ENCODE measurements at regions not wholly inside any gene's neighbourhood (a gene's known extent, or its start where the extent isn't known, plus 50 kb on each side); places are given as distances from the start of the nearest gene placed in this dataset.

DNA sequence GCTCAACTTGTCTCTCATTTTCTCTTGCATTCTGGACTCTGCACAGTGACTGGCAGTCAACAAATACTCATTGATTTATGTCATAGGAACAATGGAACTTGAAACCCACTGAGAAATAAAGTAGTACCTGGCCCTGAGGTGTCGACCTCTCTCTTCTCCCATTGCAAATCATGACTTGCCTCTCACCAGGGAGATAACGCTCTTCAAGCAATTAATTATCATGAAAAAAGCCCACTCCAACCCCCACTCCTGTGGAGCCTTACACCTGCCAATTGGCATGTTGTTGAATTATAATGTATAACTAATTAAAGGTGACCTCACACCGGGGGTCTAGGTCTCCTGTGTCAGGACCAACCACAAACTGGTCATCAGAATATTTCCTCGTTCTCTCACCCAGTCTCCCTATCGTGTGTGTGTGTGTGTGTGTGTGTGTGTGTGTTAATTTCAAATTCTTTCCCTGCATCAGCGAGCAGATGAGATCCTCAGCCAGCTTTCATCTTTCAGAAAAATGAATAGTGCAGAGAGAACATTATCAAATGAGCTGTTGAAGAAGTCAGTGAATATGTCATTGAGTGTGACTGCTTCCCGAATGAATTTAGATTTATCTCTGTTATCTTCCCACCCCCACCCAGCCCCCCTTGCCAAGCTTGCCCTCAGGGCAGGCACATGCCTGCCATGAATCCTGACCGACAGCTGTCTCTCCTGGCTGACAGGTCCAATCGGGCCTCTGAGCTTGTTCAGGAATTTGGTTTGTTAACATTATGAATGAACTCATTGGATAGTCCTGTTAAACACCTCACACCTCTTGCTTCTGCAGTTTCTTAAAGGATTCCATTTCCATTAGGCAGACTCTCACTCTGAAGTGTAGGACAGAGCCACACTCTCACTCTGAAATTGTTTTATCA is 357.4 kb downstream of the INSC start:
- Histone ChIP-seq H3K4me3 (ENCODE audit: low read length, poor library complexity, severe bottlenecking) (no peak overlapping the region), H3K4me1 (ENCODE audit: insufficient read depth, low read length, poor library complexity, severe bottlenecking) (peaks cover 7% of the 10 kb centered on the region), H3K9me3 (ENCODE audit: insufficient read depth, low read depth, low read length) (no peaks in the 10 kb centered on the region), H3K79me2 (ENCODE audit: insufficient read depth, low read length) (no peaks in the 10 kb centered on the region), H3K9ac (ENCODE audit: low read depth, low read length, poor library complexity, severe bottlenecking) (no peak overlapping the region), H3K27me3 (ENCODE audit: insufficient read depth, low read length, poor library complexity, severe bottlenecking) (no peaks in the 10 kb centered on the region), H3K9me2 (replicated peaks; ENCODE audit: low read depth, low read length) (no peaks in the 10 kb centered on the region), H4K20me1 (ENCODE audit: insufficient read depth, low read length, poor library complexity, severe bottlenecking) (no peaks in the 10 kb centered on the region), H3K4me2 (ENCODE audit: low read depth, low read length, poor library complexity, severe bottlenecking) (no peak overlapping the region), H2AFZ (ENCODE audit: low read length) (no peak overlapping the region), H3F3A (ENCODE audit: low read depth) (no peaks in the 10 kb centered on the region), H3K36me3 (ENCODE audit: insufficient read depth, low read length) (no peaks in the 10 kb centered on the region)
- TF ChIP-seq, protein P1, sequence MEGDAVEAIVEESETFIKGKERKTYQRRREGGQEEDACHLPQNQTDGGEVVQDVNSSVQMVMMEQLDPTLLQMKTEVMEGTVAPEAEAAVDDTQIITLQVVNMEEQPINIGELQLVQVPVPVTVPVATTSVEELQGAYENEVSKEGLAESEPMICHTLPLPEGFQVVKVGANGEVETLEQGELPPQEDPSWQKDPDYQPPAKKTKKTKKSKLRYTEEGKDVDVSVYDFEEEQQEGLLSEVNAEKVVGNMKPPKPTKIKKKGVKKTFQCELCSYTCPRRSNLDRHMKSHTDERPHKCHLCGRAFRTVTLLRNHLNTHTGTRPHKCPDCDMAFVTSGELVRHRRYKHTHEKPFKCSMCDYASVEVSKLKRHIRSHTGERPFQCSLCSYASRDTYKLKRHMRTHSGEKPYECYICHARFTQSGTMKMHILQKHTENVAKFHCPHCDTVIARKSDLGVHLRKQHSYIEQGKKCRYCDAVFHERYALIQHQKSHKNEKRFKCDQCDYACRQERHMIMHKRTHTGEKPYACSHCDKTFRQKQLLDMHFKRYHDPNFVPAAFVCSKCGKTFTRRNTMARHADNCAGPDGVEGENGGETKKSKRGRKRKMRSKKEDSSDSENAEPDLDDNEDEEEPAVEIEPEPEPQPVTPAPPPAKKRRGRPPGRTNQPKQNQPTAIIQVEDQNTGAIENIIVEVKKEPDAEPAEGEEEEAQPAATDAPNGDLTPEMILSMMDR (conservative IDR thresholded peaks at IDR 0.05; ENCODE audit: low read length) = no peak
- no peak for TF ChIP-seq EZH2phosphoT487 (IDR thresholded peaks at IDR 0.05; ENCODE audit: borderline replicate concordance)

DNA sequence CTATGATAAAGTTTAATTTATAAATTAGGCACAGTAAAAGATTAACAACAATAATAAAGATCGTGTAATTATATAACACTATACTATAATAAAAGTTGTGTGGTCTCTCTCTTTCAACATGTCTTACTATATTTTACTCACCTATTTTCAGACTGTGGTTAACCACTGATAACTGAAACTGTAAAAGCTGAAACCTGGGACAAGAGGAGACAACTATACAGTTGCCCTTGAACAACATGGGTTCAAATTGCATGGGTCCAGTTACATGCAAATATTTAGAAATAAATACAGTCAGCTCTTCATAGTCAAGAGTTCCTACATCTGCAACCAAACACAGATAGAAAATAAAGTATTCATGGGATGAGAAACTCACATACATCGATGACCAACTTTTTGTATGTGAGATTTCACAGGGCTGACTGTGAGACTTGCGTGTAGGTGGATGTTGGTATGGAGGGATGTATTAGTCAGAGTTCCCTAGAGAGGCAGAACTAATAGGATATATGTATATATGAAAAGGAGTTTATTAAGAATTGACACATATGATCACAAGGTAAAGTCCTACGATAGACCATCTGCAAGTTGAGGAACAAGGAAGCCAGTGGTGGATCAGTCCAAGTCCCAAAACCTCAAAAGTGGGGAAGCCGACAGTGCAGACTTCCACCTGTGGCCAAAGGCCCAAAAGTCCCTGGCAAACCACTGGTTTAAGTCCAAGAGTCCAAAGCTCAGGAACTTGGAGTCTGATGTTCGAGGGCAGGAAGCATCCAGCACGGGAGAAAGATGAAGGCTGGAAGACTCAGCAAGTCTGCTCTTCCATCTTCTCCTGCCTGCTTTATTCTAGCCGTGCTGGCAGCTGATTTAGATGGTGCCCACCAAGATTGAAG is 359.5 kb downstream of the INSC start:
- H3K36me3 ChIP-seq (ENCODE audit: insufficient read depth, low read length) = no peaks in the 10 kb centered on the region
- H3K27me3 ChIP-seq (ENCODE audit: insufficient read depth, low read length, poor library complexity, severe bottlenecking) = no peaks in the 10 kb centered on the region
- H3K9ac ChIP-seq (ENCODE audit: low read depth, low read length, poor library complexity, severe bottlenecking) = no peak overlapping the region
- TF ChIP-seq EZH2phosphoT487 (IDR thresholded peaks at IDR 0.05; ENCODE audit: borderline replicate concordance) = no peak
- TF ChIP-seq, protein P1 (conservative IDR thresholded peaks at IDR 0.05; ENCODE audit: low read length) = no peak
- peaks cover 7% of the 10 kb centered on the region for H3K4me1 ChIP-seq (ENCODE audit: insufficient read depth, low read length, poor library complexity, severe bottlenecking)
- no peaks in the 10 kb centered on the region for H4K20me1 ChIP-seq (ENCODE audit: insufficient read depth, low read length, poor library complexity, severe bottlenecking)
- no peaks in the 10 kb centered on the region for H3K79me2 ChIP-seq (ENCODE audit: insufficient read depth, low read length)
- no peak overlapping the region for H2AFZ ChIP-seq (ENCODE audit: low read length)
- H3K4me2 ChIP-seq (ENCODE audit: low read depth, low read length, poor library complexity, severe bottlenecking) = peak overlapping the region; percentile 49
- peak overlapping the region; percentile 31 for H3K4me3 ChIP-seq (ENCODE audit: low read length, poor library complexity, severe bottlenecking)
- no peaks in the 10 kb centered on the region for H3F3A ChIP-seq (ENCODE audit: low read depth)
- H3K9me2 ChIP-seq (replicated peaks; ENCODE audit: low read depth, low read length) = no peaks in the 10 kb centered on the region
- no peaks in the 10 kb centered on the region for H3K9me3 ChIP-seq (ENCODE audit: insufficient read depth, low read depth, low read length)

DNA sequence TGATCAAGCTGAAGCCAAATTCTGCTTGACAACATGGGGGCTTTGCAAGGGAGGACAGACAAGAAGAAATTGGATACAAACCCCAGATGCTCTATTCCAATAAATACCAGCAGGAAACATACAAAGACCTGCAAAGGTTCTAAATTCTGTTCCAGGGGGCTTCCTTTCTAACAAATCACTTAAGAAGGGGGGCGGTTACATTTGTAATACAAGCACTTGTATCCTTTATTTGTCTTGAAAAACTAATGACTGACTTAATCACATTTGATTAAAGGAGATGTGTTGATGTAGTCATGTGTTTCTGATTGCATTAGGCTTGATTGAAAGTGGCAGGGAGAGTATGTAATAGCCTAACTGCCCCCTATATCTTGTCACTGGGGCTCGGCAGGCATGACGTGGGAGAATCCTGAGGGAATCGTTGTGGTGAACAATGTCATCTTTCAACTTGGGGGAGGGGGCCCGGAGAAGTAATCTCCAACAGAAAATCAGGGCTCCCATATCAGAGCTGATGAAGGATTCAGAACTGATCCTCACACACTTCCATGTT is 361.7 kb downstream of the INSC start:
- Histone ChIP-seq H3K4me1 (ENCODE audit: insufficient read depth, low read length, poor library complexity, severe bottlenecking) (peaks cover 7% of the 10 kb centered on the region), H4K20me1 (ENCODE audit: insufficient read depth, low read length, poor library complexity, severe bottlenecking) (no peaks in the 10 kb centered on the region), H3K27me3 (ENCODE audit: insufficient read depth, low read length, poor library complexity, severe bottlenecking) (no peaks in the 10 kb centered on the region), H2AFZ (ENCODE audit: low read length) (no peak overlapping the region), H3K9me3 (ENCODE audit: insufficient read depth, low read depth, low read length) (no peaks in the 10 kb centered on the region), H3K79me2 (ENCODE audit: insufficient read depth, low read length) (no peaks in the 10 kb centered on the region), H3K4me2 (ENCODE audit: low read depth, low read length, poor library complexity, severe bottlenecking) (no peak overlapping the region), H3K4me3 (ENCODE audit: low read length, poor library complexity, severe bottlenecking) (no peak overlapping the region), H3K9me2 (replicated peaks; ENCODE audit: low read depth, low read length) (no peaks in the 10 kb centered on the region), H3K9ac (ENCODE audit: low read depth, low read length, poor library complexity, severe bottlenecking) (no peak overlapping the region), H3F3A (ENCODE audit: low read depth) (no peaks in the 10 kb centered on the region), H3K36me3 (ENCODE audit: insufficient read depth, low read length) (no peaks in the 10 kb centered on the region)
- no peak for TF ChIP-seq EZH2phosphoT487 (IDR thresholded peaks at IDR 0.05; ENCODE audit: borderline replicate concordance)
